GM12878 (cell line): ENCODE measurements at regions not wholly inside any gene's neighbourhood (a gene's known extent, or its start where the extent isn't known, plus 50 kb on each side); places are given as distances from the start of the nearest gene placed in this dataset.

Source experiments
- ATAC-seq: fragments of 200-7000 bp; cut with Tn5 transposase; 3 replicates; pipeline ENCODE4 v1.9.1; 2020; ENCODE audit warnings: mild to moderate bottlenecking, moderate library complexity
- BruUV-seq: library from RNA; stranded (reverse); fragments of 400-500 nt; replicated peaks from 2 replicates; lab custom pipeline; 2021; lab: Mats Ljungman, UMichigan
- CTCF ChIA-PET: fragments of 300-600 bp; sonication (Branson Sonifier 250); formaldehyde crosslinking; extraction: SDS; loops from one replicate; lab custom pipeline; 2021; ENCODE audit warnings: inconsistent platforms; lab: Yijun Ruan, JAX
- POLR2A ChIA-PET: fragments of 350-600 bp; formaldehyde crosslinking; extraction: SDS; loops from one replicate; lab custom pipeline; 2021; ENCODE audit warnings: inconsistent platforms; lab: Charles Lee
- RAD21 ChIA-PET: fragments of 300-600 bp; sonication (Branson Sonifier 250); formaldehyde crosslinking; loops from one replicate; lab custom pipeline; 2023; ENCODE audit warnings: antibody characterized with exemption; ENCODE audit not compliant: unreplicated experiment; lab: Charles Lee
- SMC1A ChIA-PET: fragments of 300-600 bp; sonication (Branson Sonifier 250); formaldehyde crosslinking; loops from one replicate; lab custom pipeline; 2023; ENCODE audit not compliant: unreplicated experiment, uncharacterized antibody; lab: Charles Lee
- DNase-seq: peaks from one replicate; pipeline ENCODE4 v3.0.0-alpha.2; 2011; ENCODE audit warnings: low read depth, low spot score
- FAIRE-seq: peaks from 3 replicates; lab custom pipeline; 2011; peaks lifted over from hg19 to GRCh38; lab: Jason Lieb, UNC
- H2AFZ ChIP-seq: 2 replicates; pipeline ENCODE4 v1.6.0; 2011; ENCODE audit warnings: low read depth, low read length, control low read depth; ENCODE audit not compliant: control insufficient read depth
- H3K27ac ChIP-seq: 2 replicates; pipeline ENCODE4 v1.5.1; 2011; ENCODE audit warnings: control low read depth; ENCODE audit not compliant: control insufficient read depth, insufficient read depth
- H3K27me3 ChIP-seq, 2 experiments: replicated peaks in 1 of 2; 2 replicates each; pipeline versions ENCODE4 v1.6.0 to v1.6.1; 2011; ENCODE audit warnings: low read length in 1 of 2; ENCODE audit not compliant: control insufficient read depth in 2 of 2, insufficient read depth in 2 of 2
- H3K36me3 ChIP-seq, 2 experiments: 2 replicates each; pipeline ENCODE4 v1.5.1; 2011; ENCODE audit warnings: low read length in 1 of 2; ENCODE audit not compliant: control insufficient read depth in 2 of 2, insufficient read depth in 2 of 2
- H3K4me1 ChIP-seq: 2 replicates; pipeline ENCODE4 v1.6.1; 2011; ENCODE audit warnings: mild to moderate bottlenecking, low read length, moderate library complexity, mixed read lengths; ENCODE audit not compliant: control insufficient read depth, insufficient read depth
- H3K4me2 ChIP-seq: 2 replicates; pipeline ENCODE4 v1.6.0; 2011; ENCODE audit warnings: control low read depth; ENCODE audit not compliant: control insufficient read depth, insufficient read depth
- H3K4me3 ChIP-seq: fragments of 200-600 bp; sonication (generic); 2 replicates; pipeline ENCODE4 v1.5.1; 2016
- H3K79me2 ChIP-seq: 2 replicates; pipeline ENCODE4 v1.6.0; 2011; ENCODE audit warnings: low read length; ENCODE audit not compliant: control insufficient read depth, insufficient read depth
- H3K9ac ChIP-seq: 2 replicates; pipeline ENCODE4 v1.8.0; 2011; ENCODE audit warnings: low read length, control low read depth, mixed read lengths; ENCODE audit not compliant: control insufficient read depth, insufficient read depth
- H3K9me3 ChIP-seq: replicated peaks from 3 replicates; pipeline ENCODE4 v1.5.1; 2011; ENCODE audit warnings: mild to moderate bottlenecking, low read length; ENCODE audit not compliant: control insufficient read depth, insufficient read depth
- H4K20me1 ChIP-seq: 2 replicates; pipeline ENCODE4 v1.6.0; 2011; ENCODE audit not compliant: control insufficient read depth, insufficient read depth
- BCL11A ChIP-seq: IDR thresholded peaks from 2 replicates; pipeline ENCODE4 v1.6.1; 2011; ENCODE audit warnings: low read depth, low read length
- BHLHE40 ChIP-seq, 2 experiments: fragments of 450-650 bp in 1 of 2; IDR thresholded peaks; 2 replicates each; pipeline ENCODE4 v1.6.1; 2011 to 2017; ENCODE audit warnings: low read depth in 2 of 2, borderline replicate concordance in 1 of 2, improper control_type of control experiment in 1 of 2, low read length in 1 of 2, mild to moderate bottlenecking in 1 of 2
- BMI1 ChIP-seq: fragments of 450-650 bp; IDR thresholded peaks from 2 replicates; pipeline ENCODE4 v1.6.1; 2016; ENCODE audit warnings: mild to moderate bottlenecking, moderate library complexity, borderline replicate concordance
- CHD4 ChIP-seq: fragments of 200-600 bp; sonication (generic); IDR thresholded peaks from 2 replicates; pipeline ENCODE4 v1.6.1; 2016; ENCODE audit warnings: mild to moderate bottlenecking
- HDAC6 ChIP-seq: fragments of 200-600 bp; sonication (generic); IDR thresholded peaks from one replicate; pipeline ENCODE4 v1.8.0; 2017; ENCODE audit warnings: antibody characterized with exemption; ENCODE audit not compliant: unreplicated experiment
- MTA3 ChIP-seq: IDR thresholded peaks from 2 replicates; pipeline ENCODE4 v1.6.1; 2012; ENCODE audit warnings: low read length, inconsistent platforms, borderline replicate concordance
- MYC ChIP-seq: IDR thresholded peaks from 2 replicates; pipeline ENCODE4 v1.6.1; 2011; ENCODE audit warnings: mild to moderate bottlenecking, low read length, moderate library complexity, inconsistent platforms; ENCODE audit not compliant: insufficient read depth, insufficient replicate concordance, insufficient read length, severe bottlenecking
- NBN ChIP-seq: fragments of 450-650 bp; IDR thresholded peaks from 2 replicates; pipeline ENCODE4 v1.6.1; 2016
- NFIC ChIP-seq: IDR thresholded peaks from 2 replicates; pipeline ENCODE4 v1.6.1; 2012; ENCODE audit warnings: low read depth, mild to moderate bottlenecking, inconsistent platforms, low read length, moderate library complexity
- NFXL1 ChIP-seq: fragments of 450-650 bp; IDR thresholded peaks from 2 replicates; pipeline ENCODE4 v1.6.1; 2017; ENCODE audit warnings: antibody characterized with exemption, mild to moderate bottlenecking, borderline replicate concordance
- NR2C1 ChIP-seq: fragments of 450-650 bp; IDR thresholded peaks from 2 replicates; pipeline ENCODE4 v1.6.1; 2017; ENCODE audit warnings: antibody characterized with exemption, mild to moderate bottlenecking, moderate library complexity
- RELA ChIP-seq: fragments of 450-650 bp; IDR thresholded peaks from 2 replicates; pipeline ENCODE4 v1.8.0; 2014; ENCODE audit warnings: borderline replicate concordance; ENCODE audit not compliant: partially characterized antibody
- RFX5 ChIP-seq: IDR thresholded peaks from 2 replicates; pipeline ENCODE4 v1.6.1; 2011; ENCODE audit warnings: low read depth, low read length, improper control_type of control experiment
- TCF12 ChIP-seq: IDR thresholded peaks from 2 replicates; pipeline ENCODE4 v1.6.1; 2011; ENCODE audit warnings: low read depth, mild to moderate bottlenecking, low read length
- YBX1 ChIP-seq: fragments of 450-650 bp; IDR thresholded peaks from 2 replicates; pipeline ENCODE4 v1.6.1; 2016; ENCODE audit warnings: antibody characterized with exemption
- WGBS: methylation state at CpG from one replicate; pipeline ENCODE4 v1.1.6; 2016; ENCODE audit warnings: low lambda C conversion rate; ENCODE audit not compliant: insufficient replicate concordance, insufficient coverage; ENCODE audit errors: missing lambda C conversion rate; 5-methylcytosine and 5-hydroxymethylcytosine counted together
- in situ Hi-C: fragments of 300-500 bp; cut with MboI; formaldehyde crosslinking; loops from 9 replicates; pipeline ENCODE4 v1.14.3; 2018; ENCODE audit warnings: mixed read lengths
- intact Hi-C: fragments of 100-400 bp; cut with micrococcal nuclease; formaldehyde crosslinking; loops from one replicate; pipeline ENCODE4 v1.14.2; 2022; ENCODE audit not compliant: unreplicated experiment
- TF ChIP-seq, protein P1 (sequence below): IDR thresholded peaks from 2 replicates; pipeline ENCODE4 v1.6.1; 2012; ENCODE audit warnings: improper control_type of control experiment, low read depth, low read length; ENCODE audit not compliant: insufficient replicate concordance

DNA sequence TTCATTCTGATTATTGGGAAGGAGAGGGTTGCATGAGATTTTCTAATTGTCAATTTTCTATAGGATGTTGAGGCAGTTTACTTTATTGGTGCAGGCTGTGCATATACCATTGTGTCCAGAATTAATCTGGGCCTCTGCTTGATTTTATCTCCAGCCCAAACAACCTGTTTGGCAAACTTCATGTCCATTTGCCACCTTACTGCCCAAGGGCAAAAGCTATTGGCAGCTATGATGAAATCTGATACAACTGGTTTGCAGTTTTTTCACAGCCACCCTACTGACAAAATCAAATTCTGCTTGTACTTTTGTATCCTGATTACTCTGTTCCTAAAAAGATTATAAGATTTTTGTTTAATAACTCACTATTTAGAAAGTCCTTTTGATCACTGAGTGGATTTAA lies 789.2 kb upstream of the FBXO33 start:
- H3K27me3 ChIP-seq = no peaks in the 10 kb centered on the region
- no peaks in the 10 kb centered on the region for H3K4me1 ChIP-seq
- no peak for ATAC-seq
- intact Hi-C loops (no loop called here), in situ Hi-C loops (no loop called here)
- CTCF ChIA-PET = no interaction called here
- no peaks in the 10 kb centered on the region for H4K20me1 ChIP-seq
- no peak for TF ChIP-seq BHLHE40 (IDR thresholded peaks at IDR 0.05; ENCODE audit: borderline replicate concordance in 1 of 2, low read depth in 2 of 2, low read length in 1 of 2)
- no peak for TF ChIP-seq BCL11A
- no peak for TF ChIP-seq BMI1
- TF ChIP-seq NFXL1 = no peak
- TF ChIP-seq CHD4 = no peak
- TF ChIP-seq NFIC = no peak
- TF ChIP-seq MYC = no peak
- no peak for TF ChIP-seq TCF12
- no peak for TF ChIP-seq MTA3
- no peak for TF ChIP-seq NBN
- no peak for TF ChIP-seq RELA
- H3K4me2 ChIP-seq = no peak overlapping the region
- no peaks in the 10 kb centered on the region for H3K9me3 ChIP-seq
- H3K9ac ChIP-seq = no peak overlapping the region
- no peak for FAIRE-seq
- no peak overlapping the region for H2AFZ ChIP-seq
- H3K4me3 ChIP-seq = no peak overlapping the region
- H3K79me2 ChIP-seq = no peaks in the 10 kb centered on the region
- RAD21 ChIA-PET = no interaction called here
- POLR2A ChIA-PET = no interaction called here
- H3K27ac ChIP-seq = no peak overlapping the region
- SMC1A ChIA-PET = no interaction called here
- no TSS peak for BruUV-seq
- H3K36me3 ChIP-seq = no peaks in the 10 kb centered on the region
- no peak for DNase-seq

- no peaks in the 10 kb centered on the region for H3K9me3 ChIP-seq
- no peak overlapping the region for H3K4me2 ChIP-seq
- H4K20me1 ChIP-seq = no peaks in the 10 kb centered on the region
- POLR2A ChIA-PET = no interaction called here
- in situ Hi-C loops (no loop called here), intact Hi-C loops (no loop called here)
- H2AFZ ChIP-seq = no peak overlapping the region
- no peaks in the 10 kb centered on the region for H3K79me2 ChIP-seq
- RAD21 ChIA-PET = no interaction called here
- FAIRE-seq (no peak), DNase-seq (no peak), ATAC-seq (no peak)
- WGBS = 11% methylated on average over 3 of the region's 3 CpGs
- CTCF ChIA-PET = no interaction called here
- H3K27ac ChIP-seq = no peak overlapping the region
- no TSS peak for BruUV-seq
- no peaks in the 10 kb centered on the region for H3K4me1 ChIP-seq
- H3K9ac ChIP-seq = no peak overlapping the region
- no peaks in the 10 kb centered on the region for H3K27me3 ChIP-seq
- H3K36me3 ChIP-seq = no peaks in the 10 kb centered on the region
- SMC1A ChIA-PET = no interaction called here
- H3K4me3 ChIP-seq = no peak overlapping the region
- TF ChIP-seq YBX1 (no peak), RFX5 (no peak), NR2C1 (no peak), HDAC6 (no peak)
- TF ChIP-seq, protein P1, sequence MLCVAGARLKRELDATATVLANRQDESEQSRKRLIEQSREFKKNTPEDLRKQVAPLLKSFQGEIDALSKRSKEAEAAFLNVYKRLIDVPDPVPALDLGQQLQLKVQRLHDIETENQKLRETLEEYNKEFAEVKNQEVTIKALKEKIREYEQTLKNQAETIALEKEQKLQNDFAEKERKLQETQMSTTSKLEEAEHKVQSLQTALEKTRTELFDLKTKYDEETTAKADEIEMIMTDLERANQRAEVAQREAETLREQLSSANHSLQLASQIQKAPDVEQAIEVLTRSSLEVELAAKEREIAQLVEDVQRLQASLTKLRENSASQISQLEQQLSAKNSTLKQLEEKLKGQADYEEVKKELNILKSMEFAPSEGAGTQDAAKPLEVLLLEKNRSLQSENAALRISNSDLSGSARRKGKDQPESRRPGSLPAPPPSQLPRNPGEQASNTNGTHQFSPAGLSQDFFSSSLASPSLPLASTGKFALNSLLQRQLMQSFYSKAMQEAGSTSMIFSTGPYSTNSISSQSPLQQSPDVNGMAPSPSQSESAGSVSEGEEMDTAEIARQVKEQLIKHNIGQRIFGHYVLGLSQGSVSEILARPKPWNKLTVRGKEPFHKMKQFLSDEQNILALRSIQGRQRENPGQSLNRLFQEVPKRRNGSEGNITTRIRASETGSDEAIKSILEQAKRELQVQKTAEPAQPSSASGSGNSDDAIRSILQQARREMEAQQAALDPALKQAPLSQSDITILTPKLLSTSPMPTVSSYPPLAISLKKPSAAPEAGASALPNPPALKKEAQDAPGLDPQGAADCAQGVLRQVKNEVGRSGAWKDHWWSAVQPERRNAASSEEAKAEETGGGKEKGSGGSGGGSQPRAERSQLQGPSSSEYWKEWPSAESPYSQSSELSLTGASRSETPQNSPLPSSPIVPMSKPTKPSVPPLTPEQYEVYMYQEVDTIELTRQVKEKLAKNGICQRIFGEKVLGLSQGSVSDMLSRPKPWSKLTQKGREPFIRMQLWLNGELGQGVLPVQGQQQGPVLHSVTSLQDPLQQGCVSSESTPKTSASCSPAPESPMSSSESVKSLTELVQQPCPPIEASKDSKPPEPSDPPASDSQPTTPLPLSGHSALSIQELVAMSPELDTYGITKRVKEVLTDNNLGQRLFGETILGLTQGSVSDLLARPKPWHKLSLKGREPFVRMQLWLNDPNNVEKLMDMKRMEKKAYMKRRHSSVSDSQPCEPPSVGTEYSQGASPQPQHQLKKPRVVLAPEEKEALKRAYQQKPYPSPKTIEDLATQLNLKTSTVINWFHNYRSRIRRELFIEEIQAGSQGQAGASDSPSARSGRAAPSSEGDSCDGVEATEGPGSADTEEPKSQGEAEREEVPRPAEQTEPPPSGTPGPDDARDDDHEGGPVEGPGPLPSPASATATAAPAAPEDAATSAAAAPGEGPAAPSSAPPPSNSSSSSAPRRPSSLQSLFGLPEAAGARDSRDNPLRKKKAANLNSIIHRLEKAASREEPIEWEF = no peak
Measured at GRCh38 chr14:40219032-40219431, 786.8 kb upstream of the FBXO33 start.
